ENCODE measurements at regions not wholly inside any gene's neighbourhood (a gene's known extent, or its start where the extent isn't known, plus 50 kb on each side); places are given as distances from the start of the nearest gene placed in this dataset.

GRCh38 chr10:91167406-91167805, 53.1 kb upstream of the PCGF5 start:
- ATAC-seq, result no peak
- peaks cover 0 to 44% (median 7%) of the 10 kb centered on the region in 3 donors for H3K4me1 ChIP-seq
- 83 to 94% methylated on average over 2 of the region's 2 CpGs for WGBS, 2 donors (ENCODE audit: low coverage in 1 of 2)
- no peak overlapping the region for H3K4me3 ChIP-seq
- no peaks in the 10 kb centered on the region for H3K36me3 ChIP-seq
- H3K9me3 ChIP-seq, result no peaks in the 10 kb centered on the region
- no peak overlapping the region for H3K27ac ChIP-seq
- no peaks in the 10 kb centered on the region for H3K27me3 ChIP-seq
- TF ChIP-seq EP300 (IDR thresholded peaks at IDR 0.05), result no peak
- TF ChIP-seq POLR2A (IDR thresholded peaks at IDR 0.05), result no peak
- no peak for TF ChIP-seq POLR2AphosphoS5 (IDR thresholded peaks at IDR 0.05)
- TF ChIP-seq CTCF (IDR thresholded peaks at IDR 0.05), result no peak

GRCh38 chr10:91170418-91170817, 50.0 kb upstream of the PCGF5 start:
- H3K27ac ChIP-seq, result no peak overlapping the region
- no peaks in the 10 kb centered on the region for H3K27me3 ChIP-seq
- ATAC-seq, result no peak
- 100% methylated on average over 1 of the region's 1 CpG for WGBS, 2 donors (ENCODE audit: low coverage in 1 of 2)
- peaks cover 0 to 31% (median 4%) of the 10 kb centered on the region in 3 donors for H3K4me1 ChIP-seq
- H3K4me3 ChIP-seq, result no peak overlapping the region
- H3K9me3 ChIP-seq, result no peaks in the 10 kb centered on the region
- no peaks in the 10 kb centered on the region for H3K36me3 ChIP-seq
- no peak for TF ChIP-seq POLR2AphosphoS5 (IDR thresholded peaks at IDR 0.05)
- TF ChIP-seq EP300 (IDR thresholded peaks at IDR 0.05), result no peak
- no peak for TF ChIP-seq CTCF (IDR thresholded peaks at IDR 0.05)
- no peak for TF ChIP-seq POLR2A (IDR thresholded peaks at IDR 0.05)

Small RNAs in the stretch of these regions (small RNA-seq; reads per million reads assigned to genes)
- gene AL365434.2, result 0 reads per million in 4 donors
